ENCODE measurements at regions not wholly inside any gene's neighbourhood (a gene's known extent, or its start where the extent isn't known, plus 50 kb on each side); places are given as distances from the start of the nearest gene placed in this dataset.

GRCh38 chr17:74032222-74032621 lies 171.3 kb upstream of the RPL38 start (continued):
- TF ChIP-seq ZNF646 (CRISPR knock-in tag; IDR thresholded peaks at IDR 0.05) = no peak

- Histone ChIP-seq H3K9ac (ENCODE audit: insufficient read depth, low read depth, low read length) (no peak overlapping the region), H3K4me3 (replicated peaks in 1 of 3; ENCODE audit: insufficient read depth in 1 of 3, low read depth in 2 of 3, low read length in 3 of 3) (no peak overlapping the region), H4K20me1 (ENCODE audit: insufficient read depth, low read length) (no peaks in the 10 kb centered on the region), H3K4me2 (ENCODE audit: low read depth, low read length) (no peak overlapping the region), H2AFZ (ENCODE audit: low read length) (no peak overlapping the region), H3K27me3 (ENCODE audit: control insufficient read depth in 1 of 2, insufficient read depth in 2 of 2, low read length in 2 of 2) (peaks cover 4 to 76% of the 10 kb centered on the region in 2 experiments; a peak in 4 of 5 replicates), H3K9me3 (ENCODE audit: low read length) (no peaks in the 10 kb centered on the region), H3K36me3 (replicated peaks in 1 of 2; ENCODE audit: control insufficient read depth in 1 of 2, insufficient read depth in 2 of 2, low read length in 2 of 2) (no peaks in the 10 kb centered on the region), H3K79me2 (ENCODE audit: insufficient read depth, low read length) (no peaks in the 10 kb centered on the region), H3K27ac (ENCODE audit: extremely low read length, insufficient read depth, low read length) (no peak overlapping the region), H3K4me1 (ENCODE audit: insufficient read depth, low read length) (no peaks in the 10 kb centered on the region)
- BruUV-seq (replicated peaks) = no TSS peak
- intact Hi-C loops (cut with micrococcal nuclease; ENCODE audit: unreplicated experiment) = no loop called here
- TF ChIP-seq AGO1 (IDR thresholded peaks at IDR 0.05; ENCODE audit: low read depth, low read length, poor library complexity, severe bottlenecking) = no peak
- TF ChIP-seq RAD51 (IDR thresholded peaks at IDR 0.05; ENCODE audit: borderline replicate concordance) = 0 out of 2 replicates have a peak, but pooled peaks have one; percentile 14
- in situ Hi-C loops (cut with HindIII; ENCODE audit: extremely low pct_ligation_motif_present, low pct_unique_long_range_greater_than_20kb) = no loop called here
- FAIRE-seq (no peak), DNase-seq (ENCODE audit: low spot score) (no peak), ATAC-seq (no peak; the same call in 2 of the 3 replicates)
- 6% methylated on average over 4 of the region's 4 CpGs for WGBS (ENCODE audit: low lambda C conversion rate)
- CTCF ChIA-PET (ENCODE audit: low intra/inter-chr PET ratio, low total read pairs) = no interaction called here
- POLR2A ChIA-PET = no interaction called here
Observed at GRCh38 chr17:74037320-74037719, 166.2 kb upstream of the RPL38 start.

Measured in HepG2 (cell line).